ENCODE measurements at regions not wholly inside any gene's neighbourhood (a gene's known extent, or its start where the extent isn't known, plus 50 kb on each side); places are given as distances from the start of the nearest gene placed in this dataset.

DNA sequence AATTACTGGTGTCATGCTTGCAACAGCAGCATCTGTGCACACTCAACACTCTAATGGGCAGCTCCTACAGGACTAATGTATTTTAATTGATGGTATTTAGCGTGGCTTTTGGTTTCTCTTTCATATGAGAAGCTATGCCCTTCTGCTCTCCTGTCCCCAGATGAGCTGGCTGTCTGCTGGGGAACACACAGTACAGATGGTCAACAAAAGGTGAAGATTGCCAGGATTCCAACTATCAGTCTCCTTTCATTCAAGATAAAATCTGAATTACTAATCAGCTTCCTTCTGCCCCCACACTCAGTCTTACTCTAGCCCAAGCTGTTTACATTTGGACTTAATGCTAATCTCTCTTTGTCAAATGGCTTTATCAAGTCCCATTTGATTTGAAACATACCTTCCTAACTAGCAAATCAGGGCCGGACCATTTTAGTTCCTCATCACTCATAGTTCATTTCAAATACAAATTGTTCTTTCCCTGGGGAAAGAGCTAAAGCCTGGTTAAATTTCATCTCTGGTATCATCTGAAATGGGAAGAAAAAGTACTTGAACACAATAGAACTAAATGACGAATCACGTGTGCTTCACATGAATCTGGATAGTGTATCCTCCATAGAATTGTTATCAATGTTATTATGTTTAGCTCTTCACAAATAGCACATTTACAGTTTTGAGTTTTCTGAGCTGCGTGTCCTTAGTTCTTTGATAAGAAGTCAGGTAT is 988.0 kb downstream of the PCDH17 start:
- peak; percentile 68 for DNase-seq
- H3K4me1 ChIP-seq = peaks cover 24% of the 10 kb centered on the region

GRCh38 chr13:58620176-58620575 is 988.6 kb downstream of the PCDH17 start:
- peak overlapping the region; percentile 41 for H3K4me3 ChIP-seq (ENCODE audit: low read depth, low read length)
- H3K4me1 ChIP-seq = peaks cover 24% of the 10 kb centered on the region
- H3K36me3 ChIP-seq = no peaks in the 10 kb centered on the region
- TF ChIP-seq, protein P1, sequence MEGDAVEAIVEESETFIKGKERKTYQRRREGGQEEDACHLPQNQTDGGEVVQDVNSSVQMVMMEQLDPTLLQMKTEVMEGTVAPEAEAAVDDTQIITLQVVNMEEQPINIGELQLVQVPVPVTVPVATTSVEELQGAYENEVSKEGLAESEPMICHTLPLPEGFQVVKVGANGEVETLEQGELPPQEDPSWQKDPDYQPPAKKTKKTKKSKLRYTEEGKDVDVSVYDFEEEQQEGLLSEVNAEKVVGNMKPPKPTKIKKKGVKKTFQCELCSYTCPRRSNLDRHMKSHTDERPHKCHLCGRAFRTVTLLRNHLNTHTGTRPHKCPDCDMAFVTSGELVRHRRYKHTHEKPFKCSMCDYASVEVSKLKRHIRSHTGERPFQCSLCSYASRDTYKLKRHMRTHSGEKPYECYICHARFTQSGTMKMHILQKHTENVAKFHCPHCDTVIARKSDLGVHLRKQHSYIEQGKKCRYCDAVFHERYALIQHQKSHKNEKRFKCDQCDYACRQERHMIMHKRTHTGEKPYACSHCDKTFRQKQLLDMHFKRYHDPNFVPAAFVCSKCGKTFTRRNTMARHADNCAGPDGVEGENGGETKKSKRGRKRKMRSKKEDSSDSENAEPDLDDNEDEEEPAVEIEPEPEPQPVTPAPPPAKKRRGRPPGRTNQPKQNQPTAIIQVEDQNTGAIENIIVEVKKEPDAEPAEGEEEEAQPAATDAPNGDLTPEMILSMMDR (IDR thresholded peaks at IDR 0.05; ENCODE audit: low read depth, low read length) = no peak
- DNase-seq = peak; percentile 35
- H3K9me3 ChIP-seq = no peaks in the 10 kb centered on the region
- no peaks in the 10 kb centered on the region for H3K27me3 ChIP-seq

More for the DNA sequence above, 988.0 kb downstream of the PCDH17 start:
- Histone ChIP-seq H3K4me3 (ENCODE audit: low read depth, low read length) (peak overlapping the region; percentile 41), H3K27me3 (no peaks in the 10 kb centered on the region), H3K36me3 (no peaks in the 10 kb centered on the region), H3K9me3 (no peaks in the 10 kb centered on the region)
- TF ChIP-seq, protein P1 (IDR thresholded peaks at IDR 0.05; ENCODE audit: low read depth, low read length) = no peak

GRCh38 chr13:58625703-58626389 is 994.3 kb downstream of the PCDH17 start:
- TF ChIP-seq, protein P1 (IDR thresholded peaks at IDR 0.05; ENCODE audit: low read depth, low read length) = no peak
- H3K4me3 ChIP-seq (ENCODE audit: low read depth, low read length) = no peak overlapping the region
- no peaks in the 10 kb centered on the region for H3K27me3 ChIP-seq
- H3K36me3 ChIP-seq = no peaks in the 10 kb centered on the region
- DNase-seq = no peak
- H3K9me3 ChIP-seq = no peaks in the 10 kb centered on the region
- peaks cover 1% of the 10 kb centered on the region for H3K4me1 ChIP-seq

- no peak for DNase-seq
- H3K9me3 ChIP-seq = no peaks in the 10 kb centered on the region
- H3K27me3 ChIP-seq = no peaks in the 10 kb centered on the region
- TF ChIP-seq, protein P1 (IDR thresholded peaks at IDR 0.05; ENCODE audit: low read depth, low read length) = no peak
- H3K4me3 ChIP-seq (ENCODE audit: low read depth, low read length) = no peak overlapping the region
- no peaks in the 10 kb centered on the region for H3K36me3 ChIP-seq
- H3K4me1 ChIP-seq = no peaks in the 10 kb centered on the region; the same call in 1 of the 2 replicates
Observed at GRCh38 chr13:58630794-58631193, 999.2 kb downstream of the PCDH17 start.

GRCh38 chr13:58633226-58633625 is 1001.7 kb downstream of the PCDH17 start:
- Histone ChIP-seq H3K27me3 (no peaks in the 10 kb centered on the region), H3K36me3 (no peaks in the 10 kb centered on the region), H3K9me3 (no peaks in the 10 kb centered on the region), H3K4me1 (no peaks in the 10 kb centered on the region; the same call in 1 of the 2 replicates), H3K4me3 (ENCODE audit: low read depth, low read length) (no peak overlapping the region)
- TF ChIP-seq, protein P1 (IDR thresholded peaks at IDR 0.05; ENCODE audit: low read depth, low read length) = no peak
- DNase-seq = no peak

- Histone ChIP-seq H3K4me1 (peaks cover 3% of the 10 kb centered on the region; the same call in 1 of the 2 replicates), H3K4me3 (ENCODE audit: low read depth, low read length) (no peak overlapping the region), H3K36me3 (no peaks in the 10 kb centered on the region), H3K27me3 (no peaks in the 10 kb centered on the region), H3K9me3 (no peaks in the 10 kb centered on the region)
- TF ChIP-seq, protein P1 (IDR thresholded peaks at IDR 0.05; ENCODE audit: low read depth, low read length) = no peak
- no peak for DNase-seq
Observed at GRCh38 chr13:58655086-58655485, 1023.5 kb downstream of the PCDH17 start.

All from BE2C (cell line).